ENCODE measurements at regions not wholly inside any gene's neighbourhood (a gene's known extent, or its start where the extent isn't known, plus 50 kb on each side); places are given as distances from the start of the nearest gene placed in this dataset.
"Not testable (repeated sequence)": the region's sequence is repeated elsewhere in the genome, so short reads cannot be mapped to it uniquely, and the experiment has no call there.

DNA sequence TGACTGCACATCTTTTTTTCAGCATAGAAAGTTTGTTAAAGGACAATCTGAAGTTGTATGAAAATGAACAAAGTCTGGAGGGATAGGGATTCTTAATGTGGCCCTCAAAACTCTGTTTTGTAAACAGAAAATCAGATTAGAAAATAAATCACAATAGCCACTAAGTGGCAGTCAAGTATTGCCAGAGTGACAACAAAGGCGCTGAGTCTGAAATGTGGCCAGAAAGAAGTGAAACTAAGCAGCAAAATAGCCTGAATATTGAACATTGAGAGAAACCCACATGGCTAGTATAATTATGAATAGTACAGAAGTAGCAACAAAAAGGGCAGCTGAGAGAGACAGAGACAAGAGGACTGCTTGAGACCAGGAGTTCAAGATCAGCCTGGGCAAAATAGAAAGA, 81.1 kb upstream of the CT45A1 start:
- peak; percentile 37 for DNase-seq

DNA sequence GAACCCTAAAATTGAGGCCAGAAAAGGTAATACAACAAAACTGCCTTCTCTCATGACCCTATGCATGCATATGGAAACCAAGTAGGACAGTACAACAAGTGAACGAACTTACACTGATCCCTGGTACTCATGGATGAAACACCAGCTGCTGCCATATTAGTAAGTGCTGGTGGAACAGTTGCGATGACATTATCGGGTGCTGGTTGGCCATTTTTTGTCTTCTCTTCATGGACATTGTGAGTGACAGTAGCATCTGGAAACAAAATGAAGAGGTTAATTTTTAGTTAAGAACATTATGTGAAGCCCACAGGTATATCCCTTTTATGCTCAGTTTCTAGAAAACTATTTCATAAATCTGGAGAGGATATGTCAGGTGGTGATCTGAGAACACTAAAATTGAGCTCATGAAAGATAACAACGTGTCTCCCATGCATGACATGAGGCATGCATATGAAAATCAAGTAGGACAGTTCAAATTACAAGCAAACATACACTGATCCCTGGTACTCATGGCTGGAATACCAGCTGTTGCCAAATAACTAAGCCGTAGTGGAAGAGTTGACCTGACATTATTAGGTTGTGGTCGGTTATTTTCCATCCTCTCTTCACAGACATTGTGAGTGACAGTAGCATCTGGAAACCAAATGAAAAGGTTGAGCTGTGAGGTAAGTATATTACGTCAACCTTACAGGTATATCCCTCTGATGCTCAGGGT, 74.2 kb upstream of the CT45A1 start:
- no peak for DNase-seq

DNA sequence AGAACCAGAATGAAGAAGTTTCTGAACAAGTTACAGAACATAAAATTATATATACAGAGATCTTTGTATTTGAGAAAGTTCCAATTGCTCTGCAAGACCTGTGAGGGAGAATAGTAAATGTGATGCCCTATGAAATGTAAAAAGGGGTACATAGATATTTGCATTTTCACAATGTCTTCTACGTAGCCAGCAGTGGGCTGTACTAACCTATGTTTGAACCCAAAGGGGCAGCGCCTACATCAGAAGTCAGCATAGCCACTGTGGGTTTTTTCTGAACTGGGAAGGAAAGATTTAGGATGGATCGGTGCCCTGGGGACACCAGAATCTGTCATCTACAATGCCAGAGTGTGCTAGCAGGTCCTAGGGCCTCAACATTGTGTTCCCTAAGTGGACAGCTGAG, 69.5 kb upstream of the CT45A1 start:
- no peak for DNase-seq

DNA sequence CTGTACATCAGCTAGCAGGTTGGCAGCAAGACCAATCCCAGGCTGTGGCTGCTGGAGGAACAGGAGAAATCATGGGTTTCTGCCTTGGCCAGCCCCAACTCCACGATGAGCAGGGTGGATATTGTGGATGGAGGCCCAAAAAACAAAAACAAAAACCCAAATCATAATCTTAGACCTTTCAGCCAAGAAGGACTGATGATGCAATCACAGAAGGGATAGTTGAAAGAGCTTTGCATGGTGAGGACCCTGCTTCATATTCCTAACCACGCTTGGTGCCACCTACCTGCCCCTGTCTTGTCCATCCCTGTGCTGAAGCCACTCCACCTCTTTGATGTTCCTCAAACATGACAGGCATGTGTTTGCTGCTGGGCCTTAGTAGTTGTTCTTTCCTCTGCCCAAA, 68.8 kb upstream of the CT45A1 start:
- DNase-seq = no peak

DNA sequence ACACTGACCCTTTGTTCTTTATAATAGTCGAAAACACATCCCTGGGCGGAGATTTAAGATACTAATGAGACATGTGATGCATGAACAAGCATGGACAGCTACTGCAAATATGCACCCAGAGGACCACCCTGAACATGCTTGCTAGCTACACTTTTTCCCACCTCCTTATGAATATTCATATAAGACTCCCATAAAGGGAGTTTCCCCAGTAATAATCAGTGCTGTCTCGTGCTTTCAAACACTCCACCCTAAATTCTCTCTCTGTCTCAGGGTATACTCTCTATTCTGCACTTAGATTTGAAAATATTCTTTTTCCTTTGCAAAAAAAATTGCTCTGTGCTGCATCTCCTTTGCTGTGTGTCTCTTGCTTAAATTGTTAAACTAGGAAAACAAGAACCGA, 64.4 kb upstream of the CT45A1 start:
- no peak for DNase-seq

DNA sequence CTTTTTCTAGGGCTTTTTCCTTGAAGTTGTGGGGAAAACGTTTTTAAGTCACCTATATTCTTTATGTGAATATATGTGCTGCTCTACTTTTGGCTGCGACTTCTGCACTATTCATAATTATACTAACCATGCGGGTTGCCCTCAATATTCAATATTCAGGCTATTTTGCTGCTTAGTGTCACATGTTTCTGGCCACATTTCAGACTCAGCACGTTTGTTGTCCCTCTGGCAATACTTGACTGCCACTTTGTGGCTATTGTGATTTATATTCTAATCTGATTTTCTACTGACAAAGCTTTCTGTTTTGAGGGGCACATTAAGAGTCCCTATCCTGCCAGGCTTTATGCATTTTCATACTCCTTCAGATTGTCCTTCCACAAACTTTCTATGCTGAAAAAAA, 63.9 kb upstream of the CT45A1 start:
- no peak for DNase-seq

DNA sequence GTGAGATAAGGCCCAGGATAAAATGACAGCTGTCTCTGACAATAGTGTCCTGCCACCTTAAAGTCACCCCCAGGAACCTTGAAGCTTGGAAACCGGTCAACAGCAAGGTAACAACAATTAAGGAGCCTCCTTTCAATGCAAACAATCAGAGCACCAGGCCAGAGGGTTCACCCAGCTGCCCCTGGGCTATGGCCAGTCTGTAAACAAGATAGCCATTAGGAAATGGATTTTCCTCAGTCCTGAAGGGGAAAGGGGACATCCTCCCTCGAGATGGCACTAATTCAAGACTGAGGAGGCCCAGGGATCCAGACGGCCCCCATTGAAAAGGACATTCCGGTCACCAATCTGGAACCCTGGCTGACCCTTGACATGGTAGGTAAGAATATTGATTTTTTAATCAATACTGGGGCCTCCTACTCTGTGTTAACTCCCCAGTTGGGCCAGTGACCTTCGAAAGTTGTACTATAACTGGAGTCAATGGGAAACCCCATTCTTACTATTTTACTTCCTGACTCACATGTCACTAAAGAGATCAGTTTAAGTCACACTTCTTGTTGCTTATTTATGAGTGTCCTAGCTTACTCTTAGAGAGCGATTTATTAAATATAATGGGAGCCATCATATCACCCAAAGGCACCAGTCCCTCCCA, 61.7 kb upstream of the CT45A1 start:
- no peak for DNase-seq

DNA sequence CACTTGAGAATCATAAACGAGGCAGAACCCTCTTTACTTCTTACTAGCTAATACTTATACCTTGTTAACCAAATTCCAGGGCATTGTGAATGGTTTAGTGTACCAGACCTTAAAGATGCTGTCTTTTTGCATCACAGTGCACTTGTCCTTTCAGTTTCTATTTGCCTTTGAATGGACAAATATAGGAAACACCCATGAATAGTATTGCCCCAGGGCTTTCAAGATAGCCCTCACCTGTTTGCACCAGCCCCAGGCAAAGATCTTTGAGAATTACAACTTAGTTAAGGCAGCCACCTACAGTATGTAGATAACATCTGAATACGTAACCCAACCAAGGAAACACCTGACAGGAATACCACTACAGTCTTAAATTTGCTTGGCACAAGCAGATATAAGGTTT, 60.8 kb upstream of the CT45A1 start:
- no peak for DNase-seq

DNA sequence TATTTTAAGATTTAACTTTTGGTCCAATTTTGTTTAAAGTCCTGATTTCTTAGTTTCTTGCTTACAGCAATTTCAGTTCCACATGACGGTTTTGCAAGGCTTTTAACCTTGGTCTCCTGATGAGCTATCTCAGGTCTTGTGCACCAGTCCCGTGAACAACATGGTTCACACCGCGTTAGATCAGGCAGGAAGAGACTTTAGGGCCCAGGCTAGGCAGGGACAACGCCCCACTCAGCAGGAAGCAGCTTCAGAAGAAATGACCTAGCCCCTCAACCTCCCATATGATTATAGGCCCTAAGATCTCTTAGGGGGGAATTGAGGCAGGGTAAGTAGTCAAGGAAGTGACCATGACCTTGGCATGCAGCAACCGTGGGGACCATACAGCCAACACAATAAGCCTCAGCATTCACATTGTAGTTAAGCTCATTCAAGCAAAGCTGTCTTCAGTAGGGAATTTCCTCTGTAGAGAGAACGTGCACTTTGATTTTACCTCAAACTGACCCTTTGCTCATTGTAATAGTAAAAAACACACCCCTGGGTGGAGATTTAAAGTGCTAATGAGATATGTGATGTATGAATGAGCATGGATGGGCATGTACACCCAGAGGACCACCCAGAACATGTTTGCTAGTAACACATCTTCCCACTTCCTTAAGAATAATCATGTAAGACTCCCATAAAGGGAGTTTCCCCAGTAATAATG, 55.3 kb upstream of the CT45A1 start:
- DNase-seq = not testable (repeated sequence)

Measured in MV-4-11 (cell line).